ENCODE measurements at regions not wholly inside any gene's neighbourhood (a gene's known extent, or its start where the extent isn't known, plus 50 kb on each side); places are given as distances from the start of the nearest gene placed in this dataset.

- TF ChIP-seq, protein P1, sequence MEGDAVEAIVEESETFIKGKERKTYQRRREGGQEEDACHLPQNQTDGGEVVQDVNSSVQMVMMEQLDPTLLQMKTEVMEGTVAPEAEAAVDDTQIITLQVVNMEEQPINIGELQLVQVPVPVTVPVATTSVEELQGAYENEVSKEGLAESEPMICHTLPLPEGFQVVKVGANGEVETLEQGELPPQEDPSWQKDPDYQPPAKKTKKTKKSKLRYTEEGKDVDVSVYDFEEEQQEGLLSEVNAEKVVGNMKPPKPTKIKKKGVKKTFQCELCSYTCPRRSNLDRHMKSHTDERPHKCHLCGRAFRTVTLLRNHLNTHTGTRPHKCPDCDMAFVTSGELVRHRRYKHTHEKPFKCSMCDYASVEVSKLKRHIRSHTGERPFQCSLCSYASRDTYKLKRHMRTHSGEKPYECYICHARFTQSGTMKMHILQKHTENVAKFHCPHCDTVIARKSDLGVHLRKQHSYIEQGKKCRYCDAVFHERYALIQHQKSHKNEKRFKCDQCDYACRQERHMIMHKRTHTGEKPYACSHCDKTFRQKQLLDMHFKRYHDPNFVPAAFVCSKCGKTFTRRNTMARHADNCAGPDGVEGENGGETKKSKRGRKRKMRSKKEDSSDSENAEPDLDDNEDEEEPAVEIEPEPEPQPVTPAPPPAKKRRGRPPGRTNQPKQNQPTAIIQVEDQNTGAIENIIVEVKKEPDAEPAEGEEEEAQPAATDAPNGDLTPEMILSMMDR (conservative IDR thresholded peaks at IDR 0.05; ENCODE audit: low read depth, low read length): no peak
Measured at GRCh38 chr5:144779368-144779767, 608.7 kb downstream of the KCTD16 start.

DNA sequence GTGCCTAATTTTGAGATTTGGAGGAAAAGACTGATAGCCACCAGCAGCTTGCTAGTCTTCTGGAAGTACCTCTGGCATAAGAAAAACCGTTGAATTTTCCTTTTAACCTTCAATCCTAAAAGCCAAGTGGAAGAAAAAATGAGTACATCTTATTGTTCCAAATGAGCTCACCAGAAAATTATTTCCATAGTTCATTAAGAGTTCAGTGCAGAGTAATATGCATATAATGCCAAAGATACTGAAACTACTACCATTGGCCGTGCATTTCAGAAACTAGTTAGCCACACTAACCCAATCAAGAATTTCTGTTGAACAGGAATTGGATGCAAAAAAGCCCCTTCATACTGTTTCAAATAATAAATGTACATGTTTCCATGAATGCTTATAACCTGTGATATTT, 607.9 kb downstream of the KCTD16 start:
- TF ChIP-seq, protein P1 (conservative IDR thresholded peaks at IDR 0.05; ENCODE audit: low read depth, low read length): no peak
- no peak for DNase-seq (ENCODE audit: low read depth)

More at GRCh38 chr5:144779368-144779767, 608.7 kb downstream of the KCTD16 start:
- no peak for DNase-seq (ENCODE audit: low read depth)
- H3K4me3 ChIP-seq (ENCODE audit: low read depth, low read length): no peak overlapping the region

GRCh38 chr5:144774197-144774596, 603.5 kb downstream of the KCTD16 start:
- DNase-seq (ENCODE audit: low read depth): no peak
- H3K4me3 ChIP-seq (ENCODE audit: low read depth, low read length): no peak overlapping the region
- TF ChIP-seq, protein P1 (conservative IDR thresholded peaks at IDR 0.05; ENCODE audit: low read depth, low read length): no peak

More for the DNA sequence above, 607.9 kb downstream of the KCTD16 start:
- H3K4me3 ChIP-seq (ENCODE audit: low read depth, low read length): no peak overlapping the region

DNA sequence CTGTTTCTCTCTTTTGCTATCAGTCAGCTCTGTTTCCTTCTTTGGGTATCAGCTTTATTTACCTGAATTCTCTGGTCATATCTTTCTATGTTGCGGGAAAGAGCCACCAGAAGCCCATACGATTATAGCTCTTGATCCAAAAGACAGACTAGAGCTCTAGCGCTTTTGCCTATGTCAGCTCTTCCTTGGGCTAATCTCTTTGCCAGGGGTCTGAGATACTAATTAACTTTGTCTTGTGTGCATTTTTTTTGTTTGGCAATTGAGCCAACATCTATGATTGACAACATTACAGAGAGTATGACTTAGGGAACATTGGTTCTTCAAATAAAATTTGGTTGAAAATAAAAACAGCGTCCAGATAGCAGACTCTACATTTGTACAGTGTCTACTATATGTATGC, 603.0 kb downstream of the KCTD16 start:
- no peak overlapping the region for H3K4me3 ChIP-seq (ENCODE audit: low read depth, low read length)
- TF ChIP-seq, protein P1 (conservative IDR thresholded peaks at IDR 0.05; ENCODE audit: low read depth, low read length): no peak
- no peak for DNase-seq (ENCODE audit: low read depth)

- TF ChIP-seq, protein P1 (conservative IDR thresholded peaks at IDR 0.05; ENCODE audit: low read depth, low read length): no peak
- no peak overlapping the region for H3K4me3 ChIP-seq (ENCODE audit: low read depth, low read length)
- DNase-seq (ENCODE audit: low read depth): no peak
Measured at GRCh38 chr5:144771802-144772201, 601.1 kb downstream of the KCTD16 start.

DNA sequence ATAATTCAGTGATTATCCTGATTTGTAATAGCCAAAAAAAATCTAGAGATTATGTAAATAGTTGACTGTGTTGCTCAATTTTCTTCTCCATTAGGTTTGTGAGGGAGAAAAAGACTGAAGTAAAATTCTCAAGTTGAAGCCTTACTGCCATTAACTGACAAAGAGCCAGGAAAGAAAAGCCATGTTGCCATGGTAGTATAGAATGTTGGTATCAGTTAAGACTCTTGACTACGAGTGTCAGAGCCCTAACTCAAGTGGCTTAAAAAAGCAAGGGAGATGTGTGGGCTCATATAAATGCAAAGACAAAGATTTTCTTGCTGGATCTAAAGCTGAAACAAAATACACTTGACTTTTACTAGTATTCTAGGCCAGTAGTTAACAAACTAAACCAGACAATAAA, 571.7 kb downstream of the KCTD16 start:
- DNase-seq (ENCODE audit: low read depth): no peak
- TF ChIP-seq, protein P1 (conservative IDR thresholded peaks at IDR 0.05; ENCODE audit: low read depth, low read length): no peak

GRCh38 chr5:144731786-144732185, 561.1 kb downstream of the KCTD16 start:
- TF ChIP-seq, protein P1 (conservative IDR thresholded peaks at IDR 0.05; ENCODE audit: low read depth, low read length): no peak
- DNase-seq (ENCODE audit: low read depth): no peak
- no peak overlapping the region for H3K4me3 ChIP-seq (ENCODE audit: low read depth, low read length)

More for the DNA sequence above, 571.7 kb downstream of the KCTD16 start:
- no peak overlapping the region for H3K4me3 ChIP-seq (ENCODE audit: low read depth, low read length)

Measured in choroid plexus epithelial cell (primary cell).